Muscle of leg (tissue), 3 donors: ENCODE measurements at regions not wholly inside any gene's neighbourhood (a gene's known extent, or its start where the extent isn't known, plus 50 kb on each side); places are given as distances from the start of the nearest gene placed in this dataset.
A peak's percentile ranks its signal among the peaks of the same experiment; 100 is the strongest.
"Not testable (repeated sequence)": the region's sequence is repeated elsewhere in the genome, so short reads cannot be mapped to it uniquely, and the experiment has no call there.

Source experiments
- DNase-seq: peaks from one replicate; pipeline ENCODE4 v3.0.0; 2013
- H3K27ac ChIP-seq: one replicate; pipeline ENCODE4 v1.5.1; 2013; ENCODE audit warnings: mild to moderate bottlenecking, low read length, control low read depth
- H3K27me3 ChIP-seq: one replicate; pipeline ENCODE4 v1.6.1; 2013; ENCODE audit warnings: low read length; ENCODE audit not compliant: control insufficient read depth, insufficient read depth
- H3K36me3 ChIP-seq: one replicate; pipeline ENCODE4 v1.6.1; 2013; ENCODE audit warnings: low read length; ENCODE audit not compliant: control insufficient read depth, insufficient read depth
- H3K4me1 ChIP-seq: one replicate; pipeline ENCODE4 v1.6.1; 2013; ENCODE audit warnings: low read length; ENCODE audit not compliant: control insufficient read depth, insufficient read depth
- H3K4me3 ChIP-seq: one replicate; pipeline ENCODE4 v1.5.1; 2013; ENCODE audit warnings: low read length, control low read depth
- H3K9me3 ChIP-seq: replicated peaks from 2 replicates; pipeline ENCODE4 v1.6.1; 2013; ENCODE audit warnings: low read depth, low read length; ENCODE audit not compliant: control insufficient read depth
- WGBS: methylation state at CpG from one replicate; pipeline ENCODE4 v1.1.5; 2013; ENCODE audit warnings: missing lambda C conversion rate; ENCODE audit not compliant: insufficient coverage; 5-methylcytosine and 5-hydroxymethylcytosine counted together

DNA sequence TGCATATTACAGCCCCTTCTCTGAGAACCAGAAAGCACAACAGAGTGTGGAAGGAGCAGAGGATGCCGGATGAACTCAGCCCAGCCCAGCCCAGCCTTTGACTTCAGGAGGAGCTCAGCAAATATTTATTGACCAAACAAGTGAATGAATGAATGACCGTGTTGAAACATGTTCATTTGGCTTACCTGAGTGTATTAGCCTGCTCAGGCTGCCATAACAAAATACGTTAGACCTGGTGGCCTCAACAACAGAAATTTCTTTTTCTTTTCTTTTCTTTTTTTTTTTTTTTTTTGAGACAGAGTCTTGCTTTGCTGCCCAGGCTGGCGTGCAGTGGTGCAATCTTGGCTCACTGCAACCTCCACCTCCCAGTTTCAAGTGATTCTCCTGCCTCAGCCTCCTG, 164.7 kb downstream of the RGS9 start:
- WGBS = 94% methylated on average over 2 of the region's 4 CpGs
- H3K27ac ChIP-seq = not testable (repeated sequence)

GRCh38 chr17:65301184-65301583, 164.0 kb downstream of the RGS9 start:
- H3K27me3 ChIP-seq = peaks cover 2% of the 10 kb centered on the region
- peaks cover 3% of the 10 kb centered on the region for H3K9me3 ChIP-seq
- no peak overlapping the region for H3K4me3 ChIP-seq
- no peak overlapping the region for H3K27ac ChIP-seq
- DNase-seq = no peak
- H3K36me3 ChIP-seq = no peaks in the 10 kb centered on the region
- peaks cover 3% of the 10 kb centered on the region for H3K4me1 ChIP-seq
- WGBS = no CpG with 5 or more reads among the region's 2 CpGs

More for the DNA sequence above, 164.7 kb downstream of the RGS9 start:
- H3K27me3 ChIP-seq, H3K36me3 ChIP-seq, DNase-seq, H3K9me3 ChIP-seq, H3K4me3 ChIP-seq, H3K4me1 ChIP-seq: not testable (repeated sequence)

- peaks cover 7% of the 10 kb centered on the region for H3K4me1 ChIP-seq
- no peak for DNase-seq
- 22% methylated on average over 4 of the region's 5 CpGs for WGBS
Measured at GRCh38 chr17:65297916-65298315, 160.7 kb downstream of the RGS9 start.

GRCh38 chr17:65297384-65297783, 160.2 kb downstream of the RGS9 start:
- no CpG with 5 or more reads among the region's 2 CpGs for WGBS
- H3K4me3 ChIP-seq = no peak overlapping the region
- H3K4me1 ChIP-seq = peaks cover 7% of the 10 kb centered on the region
- H3K9me3 ChIP-seq = no peaks in the 10 kb centered on the region
- H3K27me3 ChIP-seq = peaks cover 2% of the 10 kb centered on the region
- no peak overlapping the region for H3K27ac ChIP-seq
- H3K36me3 ChIP-seq = no peaks in the 10 kb centered on the region
- DNase-seq = no peak

More at GRCh38 chr17:65297916-65298315, 160.7 kb downstream of the RGS9 start:
- no peaks in the 10 kb centered on the region for H3K36me3 ChIP-seq
- H3K27me3 ChIP-seq = peaks cover 2% of the 10 kb centered on the region
- no peaks in the 10 kb centered on the region for H3K9me3 ChIP-seq
- H3K4me3 ChIP-seq = no peak overlapping the region
- H3K27ac ChIP-seq = no peak overlapping the region

DNA sequence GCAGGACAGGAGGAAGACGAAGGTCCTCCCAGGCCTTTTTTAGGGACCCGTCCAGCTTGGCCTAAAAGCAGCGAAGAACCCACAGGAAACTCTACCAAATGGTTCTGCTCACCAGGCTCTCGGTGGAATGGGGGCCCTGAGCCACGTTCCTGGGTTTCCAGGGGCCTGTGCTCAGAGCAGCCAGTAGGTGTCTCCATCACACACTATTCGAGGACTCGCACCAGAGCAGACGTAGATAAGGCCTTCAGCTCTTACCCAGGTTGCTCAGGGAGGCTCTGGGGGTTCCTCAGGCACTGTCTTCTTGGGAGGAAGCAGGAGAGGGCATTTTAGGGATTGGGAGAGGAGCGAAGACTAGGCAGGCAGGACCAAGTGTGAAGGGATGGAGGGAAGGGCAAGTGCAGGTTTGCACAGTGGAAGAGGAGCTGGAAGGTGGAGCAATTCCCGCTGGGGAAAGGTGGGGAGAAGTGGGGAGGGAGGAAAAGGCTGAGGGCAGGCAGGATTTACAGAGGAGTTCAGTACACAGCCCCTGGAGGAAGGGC, 157.1 kb downstream of the RGS9 start:
- Histone ChIP-seq H3K27ac (no peak overlapping the region), H3K27me3 (no peaks in the 10 kb centered on the region), H3K4me1 (peaks cover 7% of the 10 kb centered on the region), H3K4me3 (no peak overlapping the region), H3K36me3 (no peaks in the 10 kb centered on the region), H3K9me3 (no peaks in the 10 kb centered on the region)
- WGBS = 13% methylated on average over 7 of the region's 10 CpGs
- peak; percentile 73 for DNase-seq

DNA sequence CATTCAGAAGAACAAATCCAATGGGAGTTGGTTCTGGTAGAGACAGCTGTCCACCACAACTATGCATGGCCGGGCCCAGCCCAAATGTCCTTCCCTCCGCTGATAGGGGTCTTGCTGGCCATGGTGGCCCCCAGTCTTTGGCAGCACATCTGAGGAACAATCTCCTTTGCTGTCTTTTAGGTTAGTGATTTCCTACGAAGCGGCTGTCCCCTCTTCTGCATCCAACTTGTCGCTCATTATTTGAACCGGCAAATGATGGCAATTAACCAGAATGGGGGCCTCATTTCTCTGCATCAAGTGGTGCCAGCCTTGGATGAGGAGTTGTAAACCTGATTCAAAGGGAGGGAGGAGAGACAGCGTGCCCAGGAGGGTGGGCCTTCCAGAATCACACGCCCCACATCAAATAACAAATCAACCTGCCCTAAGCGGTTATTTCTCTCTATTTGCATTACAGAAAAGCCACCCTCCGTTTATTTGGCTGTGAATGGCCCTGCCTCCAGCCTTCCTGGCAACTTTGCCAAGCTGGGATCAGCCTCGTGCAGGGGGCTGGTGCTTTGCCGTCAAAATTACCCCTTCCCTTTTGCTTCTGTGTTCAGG, 156.5 kb downstream of the RGS9 start:
- H3K4me3 ChIP-seq = no peak overlapping the region
- no peak for DNase-seq
- no peaks in the 10 kb centered on the region for H3K36me3 ChIP-seq
- H3K27me3 ChIP-seq = peaks cover under 1% of the 10 kb centered on the region
- 46% methylated on average over 8 of the region's 12 CpGs for WGBS
- no peaks in the 10 kb centered on the region for H3K9me3 ChIP-seq
- no peak overlapping the region for H3K27ac ChIP-seq
- peaks cover 7% of the 10 kb centered on the region for H3K4me1 ChIP-seq

- WGBS = 68% methylated on average over 11 of the region's 11 CpGs
- H3K9me3 ChIP-seq = no peaks in the 10 kb centered on the region
Measured at GRCh38 chr17:65292430-65292829, 155.3 kb downstream of the RGS9 start.

GRCh38 chr17:65291301-65291700, 154.1 kb downstream of the RGS9 start:
- not testable (repeated sequence) for H3K27ac ChIP-seq, DNase-seq, H3K27me3 ChIP-seq, H3K36me3 ChIP-seq, H3K4me3 ChIP-seq, H3K9me3 ChIP-seq, H3K4me1 ChIP-seq
- 76% methylated on average over 3 of the region's 7 CpGs for WGBS

More at GRCh38 chr17:65292430-65292829, 155.3 kb downstream of the RGS9 start:
- DNase-seq = no peak
- Histone ChIP-seq H3K4me1 (peaks cover 5% of the 10 kb centered on the region), H3K4me3 (no peak overlapping the region), H3K27ac (no peak overlapping the region), H3K27me3 (peaks cover 2% of the 10 kb centered on the region), H3K36me3 (no peaks in the 10 kb centered on the region)

- WGBS = 95% methylated on average over 4 of the region's 8 CpGs
- Histone ChIP-seq H3K9me3 (no peaks in the 10 kb centered on the region), H3K4me3 (no peak overlapping the region), H3K27me3 (peaks cover 2% of the 10 kb centered on the region), H3K27ac (no peak overlapping the region), H3K4me1 (peaks cover 5% of the 10 kb centered on the region), H3K36me3 (no peaks in the 10 kb centered on the region)
- no peak for DNase-seq
Measured at GRCh38 chr17:65290616-65291015, 153.4 kb downstream of the RGS9 start.

- Histone ChIP-seq H3K36me3 (no peaks in the 10 kb centered on the region), H3K4me1 (peaks cover 5% of the 10 kb centered on the region), H3K27me3 (peaks cover 2% of the 10 kb centered on the region), H3K27ac (no peak overlapping the region), H3K9me3 (no peaks in the 10 kb centered on the region), H3K4me3 (no peak overlapping the region)
- WGBS = no CpG with 5 or more reads among the region's 1 CpG
- DNase-seq = no peak
Measured at GRCh38 chr17:65290056-65290455, 152.9 kb downstream of the RGS9 start.

GRCh38 chr17:65287040-65287439, 149.9 kb downstream of the RGS9 start:
- Histone ChIP-seq H3K9me3 (peaks cover 2% of the 10 kb centered on the region), H3K27me3 (peaks cover 2% of the 10 kb centered on the region), H3K4me1 (no peaks in the 10 kb centered on the region), H3K4me3 (no peak overlapping the region), H3K36me3 (no peaks in the 10 kb centered on the region), H3K27ac (no peak overlapping the region)
- no peak for DNase-seq
- WGBS = no CpG with 5 or more reads among the region's 4 CpGs
